Retina (tissue), 1 donor: ENCODE measurements at regions not wholly inside any gene's neighbourhood (a gene's known extent, or its start where the extent isn't known, plus 50 kb on each side); places are given as distances from the start of the nearest gene placed in this dataset.
"Not testable (repeated sequence)": the region's sequence is repeated elsewhere in the genome, so short reads cannot be mapped to it uniquely, and the experiment has no call there.

ENCODE experiments used
- DNase-seq: peaks from one replicate; pipeline ENCODE4 v3.0.0-alpha.2; 2016

DNA sequence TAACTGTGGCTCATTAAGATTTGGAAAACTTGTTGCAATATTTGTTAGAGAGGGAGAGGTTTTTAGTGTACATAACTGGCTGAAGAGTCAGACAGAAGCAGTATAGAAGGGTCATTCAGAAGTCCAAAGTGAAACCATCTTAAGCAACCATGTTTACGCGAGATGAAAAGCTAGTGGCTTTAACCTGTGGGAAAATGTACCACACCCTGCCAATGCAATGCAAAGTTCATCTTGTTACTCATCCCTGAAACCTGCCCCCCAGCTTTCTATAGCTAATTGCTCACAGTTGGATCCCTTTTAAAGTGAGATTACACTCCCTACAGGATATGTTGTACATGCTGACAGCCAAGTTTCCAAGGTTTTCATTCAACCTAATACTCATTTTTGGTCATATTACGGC lies 96.7 kb upstream of the RAPGEF2 start:
- no peak for DNase-seq

DNA sequence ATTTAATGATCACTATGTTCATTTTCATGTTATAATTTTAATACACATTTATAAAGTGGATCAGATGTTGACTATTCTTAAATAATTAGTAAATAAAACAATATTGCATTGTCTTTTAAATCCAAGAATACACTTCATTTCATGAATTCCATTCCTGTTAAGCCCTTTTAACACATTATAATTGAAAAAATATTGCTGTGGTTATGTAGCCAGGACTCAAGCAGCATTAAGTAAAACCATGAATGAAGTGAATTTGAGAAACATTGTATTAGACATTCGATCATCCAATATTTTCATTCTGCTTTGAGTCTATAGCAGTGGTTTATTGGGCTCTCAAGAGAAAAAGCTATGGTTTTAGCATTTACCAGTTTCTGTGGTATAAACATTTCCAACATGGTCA lies 94.2 kb upstream of the RAPGEF2 start:
- no peak for DNase-seq

DNA sequence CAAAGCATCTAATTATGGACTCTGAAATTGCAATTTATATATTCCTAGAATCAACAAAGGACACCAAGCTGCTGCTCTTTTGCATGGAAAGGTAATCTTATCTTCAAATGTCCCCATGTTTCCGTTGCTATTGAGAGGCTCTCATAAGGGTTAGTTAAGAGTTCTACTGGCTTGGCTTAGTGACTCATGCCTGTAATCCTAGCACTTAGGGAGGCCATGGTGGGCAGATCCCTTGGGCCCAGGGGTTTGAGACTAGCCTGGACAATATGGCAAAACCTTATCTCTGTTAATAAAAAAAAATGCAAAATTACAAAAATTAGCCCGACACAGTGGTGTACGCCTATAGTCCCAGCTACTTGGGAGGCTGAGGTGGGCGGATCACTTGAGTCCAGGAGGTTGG lies 93.4 kb upstream of the RAPGEF2 start:
- no peak for DNase-seq

DNA sequence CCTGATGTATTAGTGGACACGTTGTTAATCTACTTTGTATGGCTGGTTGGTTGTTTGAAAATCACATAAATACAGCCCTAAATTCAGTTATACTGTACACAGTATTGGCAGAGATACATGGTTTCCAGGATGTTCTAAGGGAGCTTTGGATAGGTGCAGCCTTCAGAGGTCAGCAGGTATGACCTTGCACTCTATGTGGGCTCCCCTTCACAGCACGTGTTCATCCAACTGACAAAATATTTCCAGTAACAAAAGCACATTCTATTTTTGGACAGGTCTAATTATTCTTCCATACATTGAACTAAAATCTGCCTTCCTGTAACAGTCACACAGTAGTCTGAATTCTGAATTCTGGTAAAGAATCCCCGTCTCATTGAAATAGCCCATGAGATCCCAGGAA lies 92.8 kb upstream of the RAPGEF2 start:
- DNase-seq = no peak

DNA sequence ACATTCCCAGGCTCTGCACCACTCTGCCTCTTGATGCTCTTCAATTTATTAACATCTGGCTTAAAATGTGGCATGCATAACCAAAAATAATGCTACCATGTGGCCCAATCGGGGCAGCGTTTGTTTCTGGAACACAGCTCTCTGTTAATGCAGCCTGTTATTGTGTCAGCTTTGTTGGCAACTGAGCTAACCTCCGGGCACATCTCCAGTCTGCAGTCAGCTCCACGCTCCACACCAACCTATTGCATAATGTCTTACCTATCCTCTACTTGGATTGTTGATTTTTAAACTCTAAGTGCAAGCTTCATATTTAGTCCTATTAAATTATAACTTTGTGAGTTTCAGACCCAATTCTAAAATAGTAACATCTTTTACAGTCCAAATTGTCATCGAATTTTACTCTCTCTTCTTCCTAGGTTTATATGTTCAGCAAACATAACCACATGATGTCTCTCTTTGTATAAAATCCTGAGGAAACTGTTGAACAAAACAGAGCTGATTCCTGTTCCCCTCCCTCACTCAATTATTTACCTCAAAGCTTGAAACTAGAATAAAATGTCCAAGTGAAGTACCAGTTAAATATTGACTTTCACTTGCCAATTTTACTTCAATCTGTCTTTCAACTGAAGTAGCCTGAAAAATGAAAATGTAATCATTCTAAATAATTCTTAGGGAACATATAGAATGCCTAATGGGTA lies 92.2 kb upstream of the RAPGEF2 start:
- no peak for DNase-seq

DNA sequence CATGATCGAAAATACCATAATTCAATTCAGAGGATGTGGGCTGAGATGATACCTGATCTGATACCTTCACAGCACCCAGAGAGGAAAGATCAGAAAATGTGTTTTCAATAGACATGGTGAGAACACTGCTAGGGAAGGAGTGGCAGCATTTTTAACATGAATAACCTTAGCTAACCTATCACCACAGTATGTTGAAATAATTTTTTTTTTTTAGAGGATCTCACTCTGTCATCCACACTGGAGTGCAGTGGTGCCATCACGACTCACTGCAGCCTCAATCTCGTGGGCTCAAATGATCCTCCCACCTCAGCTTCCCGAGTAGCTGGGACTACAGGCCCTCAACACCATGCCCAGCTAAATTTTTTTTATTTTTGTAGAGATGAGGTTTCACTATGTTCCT lies 90.5 kb upstream of the RAPGEF2 start:
- no peak for DNase-seq

DNA sequence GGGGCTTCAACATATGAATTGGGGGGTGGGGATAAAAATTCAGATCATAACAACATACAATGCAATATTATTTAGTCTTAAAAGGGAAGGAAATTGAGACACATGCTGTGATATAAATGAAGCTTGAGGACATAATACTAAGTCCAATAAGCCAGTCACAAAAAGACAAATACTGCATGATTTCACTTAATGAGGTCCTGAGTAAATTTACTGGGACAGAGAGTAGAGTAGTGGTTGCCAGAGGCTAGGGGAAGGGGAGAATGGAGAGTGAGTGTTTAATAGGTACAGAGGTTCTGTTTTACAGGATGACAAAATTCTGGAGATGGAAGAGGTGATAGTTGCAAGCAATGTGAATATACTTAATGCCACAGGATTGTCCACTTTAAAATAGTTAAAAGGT lies 89.2 kb upstream of the RAPGEF2 start:
- no peak for DNase-seq

DNA sequence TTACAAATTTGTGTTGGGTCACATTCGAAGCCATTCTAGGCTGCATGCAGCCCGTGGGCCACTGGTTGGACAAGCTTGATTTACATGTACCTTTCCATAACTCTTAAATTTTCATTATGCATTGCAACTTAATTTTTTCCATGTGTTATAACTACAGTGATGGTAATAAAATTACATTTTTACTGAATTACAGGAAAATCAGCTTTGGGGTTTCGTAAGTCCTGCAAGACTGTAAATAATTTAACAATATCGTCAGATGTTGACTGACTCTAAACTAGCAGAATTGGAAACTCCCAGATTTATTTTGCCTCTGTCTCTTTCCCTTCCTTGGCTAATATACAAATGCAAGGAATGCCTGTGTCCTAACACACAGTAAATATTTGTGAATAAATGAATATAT lies 88.0 kb upstream of the RAPGEF2 start:
- DNase-seq = no peak

DNA sequence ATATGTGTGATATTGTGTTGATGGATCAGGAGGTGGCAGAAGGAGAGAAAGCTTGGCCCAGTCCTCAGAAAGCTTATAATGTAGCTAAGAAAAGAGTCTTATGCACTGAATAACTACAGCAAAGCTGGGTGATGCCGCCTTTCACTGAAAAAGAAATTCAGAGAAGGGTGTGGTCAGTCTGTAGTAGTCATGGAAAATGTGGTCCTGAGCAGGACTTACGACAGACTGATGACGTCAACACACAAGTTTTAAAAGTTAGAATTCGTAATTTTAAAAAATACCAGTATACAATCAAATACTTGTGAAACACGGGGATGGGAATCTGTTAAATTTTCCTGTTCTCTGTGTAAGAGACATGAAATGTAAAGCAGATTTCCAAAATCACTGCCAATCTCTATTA lies 87.0 kb upstream of the RAPGEF2 start:
- no peak for DNase-seq

DNA sequence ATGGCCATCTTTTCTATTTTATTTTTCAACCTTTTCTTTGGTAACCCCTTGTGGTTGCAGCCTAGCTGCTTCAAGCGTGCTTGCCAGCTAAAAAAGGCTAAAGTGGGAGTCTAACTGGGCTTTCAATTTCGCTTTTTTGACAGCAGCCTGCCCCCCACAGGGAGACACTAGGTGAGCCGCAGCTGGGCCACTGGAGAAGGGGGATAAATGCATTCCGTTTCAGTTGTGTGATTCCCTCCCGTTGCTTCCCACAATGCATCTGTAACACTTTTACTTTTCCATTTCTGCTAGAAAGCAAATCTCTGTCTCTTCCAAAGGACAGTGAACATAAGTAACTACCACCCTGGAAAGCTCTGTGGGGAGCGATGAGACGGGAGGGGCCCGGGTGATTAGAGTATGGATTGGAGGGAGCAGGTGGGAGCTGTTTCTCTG lies 86.3 kb upstream of the RAPGEF2 start:
- DNase-seq = peak; percentile 58

DNA sequence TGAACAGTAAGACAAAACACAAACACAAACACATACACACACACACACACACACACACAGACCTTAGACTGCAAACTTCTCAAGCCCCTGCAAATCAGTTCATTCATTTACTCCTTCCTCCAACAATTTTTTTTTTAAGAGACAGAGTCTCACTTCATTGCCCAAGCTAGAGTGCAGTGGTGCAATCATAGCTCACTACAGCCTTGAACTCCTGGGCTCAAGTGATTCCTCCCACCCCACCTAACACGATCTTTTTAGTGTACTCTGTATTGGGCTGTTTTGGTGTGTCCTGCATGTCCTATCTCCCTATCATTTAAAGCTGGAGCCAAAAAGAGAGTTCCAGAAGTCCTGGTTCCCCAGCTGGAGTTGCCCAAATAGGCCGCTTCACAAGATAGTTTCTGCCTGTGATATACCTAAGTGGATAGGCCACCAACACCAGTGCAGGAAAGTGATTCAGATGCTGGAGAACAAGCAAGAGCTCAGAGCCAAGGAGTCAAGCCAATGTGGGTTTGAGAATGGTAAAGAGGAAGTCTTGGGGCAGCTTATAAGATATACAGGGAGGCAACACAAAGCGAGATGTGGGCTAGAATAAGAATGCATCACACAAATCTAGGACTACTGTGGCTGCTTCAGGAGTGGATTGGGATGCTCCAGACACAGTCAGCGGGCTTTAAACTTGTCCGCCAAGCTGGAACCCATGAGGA lies 85.4 kb upstream of the RAPGEF2 start:
- no peak for DNase-seq

DNA sequence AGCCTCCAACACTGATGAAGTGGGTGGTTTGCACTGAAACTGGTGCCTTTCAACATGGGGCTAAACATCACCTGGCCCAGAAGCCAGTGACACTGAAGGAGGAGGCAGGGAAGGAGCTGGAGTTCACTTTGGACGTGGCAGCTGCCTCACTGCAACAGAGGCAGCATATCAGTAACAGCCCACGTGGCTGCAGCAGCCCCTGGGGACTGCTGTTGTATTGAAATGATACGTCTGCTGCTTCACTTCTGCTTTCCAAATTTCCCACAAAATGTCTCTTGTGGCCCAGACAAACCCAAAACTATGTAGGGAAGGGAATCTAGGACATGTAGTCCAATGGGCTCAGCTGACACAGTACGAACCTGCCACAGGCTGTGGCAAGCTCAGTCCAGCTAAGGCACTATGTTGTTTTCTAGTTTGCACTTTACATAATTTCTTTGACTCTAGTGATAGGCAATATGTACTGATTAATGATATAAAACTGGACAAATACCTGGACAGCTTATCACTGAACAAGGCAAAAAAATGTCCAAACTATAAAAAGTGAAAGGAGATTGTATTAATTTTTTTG lies 84.7 kb upstream of the RAPGEF2 start:
- no peak for DNase-seq

DNA sequence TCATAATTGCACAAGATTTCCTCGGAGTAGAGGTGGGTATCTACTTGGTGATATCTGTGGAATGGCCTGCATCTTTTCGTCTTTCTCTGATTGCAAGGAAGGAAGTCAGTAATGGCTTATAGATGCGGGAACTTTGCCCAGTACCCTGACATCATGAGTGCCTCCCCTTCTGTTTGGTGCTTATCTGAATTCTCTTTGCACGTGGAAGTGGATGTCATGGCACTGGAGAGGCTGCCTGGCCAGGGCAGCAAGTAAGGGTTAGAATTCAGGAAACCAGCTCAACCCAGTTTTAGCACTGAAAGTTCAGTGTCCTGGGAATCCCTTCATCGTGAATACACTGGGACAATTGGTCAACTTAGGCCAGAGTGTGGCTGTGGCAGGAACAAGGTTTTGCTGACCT lies 83.5 kb upstream of the RAPGEF2 start:
- DNase-seq = no peak

DNA sequence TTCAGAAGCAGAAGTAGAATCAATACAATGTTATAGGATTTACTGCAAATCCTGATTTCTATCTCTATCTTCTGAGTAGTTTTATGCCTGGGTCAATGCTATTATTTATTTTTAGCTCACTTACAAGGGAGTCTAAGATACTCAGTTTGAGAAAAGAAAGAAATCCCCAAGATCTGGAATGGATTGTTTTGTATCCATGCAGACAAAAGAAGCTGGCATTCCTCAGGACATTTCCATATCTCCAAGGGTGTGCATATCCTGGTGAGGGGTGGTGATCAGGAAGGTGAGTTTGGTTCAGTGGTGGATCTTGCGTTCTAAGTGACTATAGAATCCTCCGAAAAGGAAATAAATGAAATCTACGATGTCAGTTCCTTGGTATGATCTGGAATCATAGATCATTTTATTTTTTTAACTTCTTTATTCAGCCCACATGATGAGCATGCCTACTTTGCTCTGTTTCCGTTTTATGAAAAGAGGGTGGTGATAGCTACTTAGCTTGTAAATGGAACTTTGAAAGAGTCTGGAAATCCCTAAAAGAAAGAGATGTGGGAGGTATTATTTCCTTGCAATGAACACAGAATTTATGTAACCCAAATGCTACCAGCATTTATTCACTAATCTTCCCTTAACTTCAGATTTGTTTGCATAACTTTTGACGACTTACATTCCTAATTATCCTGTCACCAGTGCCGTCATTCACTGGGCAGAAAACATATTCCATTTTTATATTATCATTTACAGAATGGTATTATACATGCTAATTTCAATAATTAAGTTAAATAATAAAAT lies 81.1 kb upstream of the RAPGEF2 start:
- DNase-seq = no peak

DNA sequence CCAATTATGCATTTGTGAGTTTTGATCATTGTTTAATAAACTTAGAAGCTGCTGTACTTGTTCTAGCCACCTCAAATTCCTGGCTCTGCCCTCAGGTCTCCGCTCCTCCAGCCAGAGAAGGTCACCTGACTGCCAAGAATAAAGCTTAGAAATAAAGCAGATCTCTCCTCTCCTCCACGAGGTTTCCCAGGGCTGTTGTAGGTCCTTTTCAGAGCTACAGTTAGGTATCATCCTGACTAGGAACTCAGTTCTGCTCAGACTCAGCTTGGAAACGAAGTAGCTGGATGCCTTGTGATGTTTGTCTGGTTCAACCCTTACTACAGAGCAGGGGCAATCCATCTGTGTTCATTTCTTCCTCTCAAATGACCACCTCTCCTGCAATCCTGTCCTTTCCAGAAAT lies 79.1 kb upstream of the RAPGEF2 start:
- DNase-seq = no peak

DNA sequence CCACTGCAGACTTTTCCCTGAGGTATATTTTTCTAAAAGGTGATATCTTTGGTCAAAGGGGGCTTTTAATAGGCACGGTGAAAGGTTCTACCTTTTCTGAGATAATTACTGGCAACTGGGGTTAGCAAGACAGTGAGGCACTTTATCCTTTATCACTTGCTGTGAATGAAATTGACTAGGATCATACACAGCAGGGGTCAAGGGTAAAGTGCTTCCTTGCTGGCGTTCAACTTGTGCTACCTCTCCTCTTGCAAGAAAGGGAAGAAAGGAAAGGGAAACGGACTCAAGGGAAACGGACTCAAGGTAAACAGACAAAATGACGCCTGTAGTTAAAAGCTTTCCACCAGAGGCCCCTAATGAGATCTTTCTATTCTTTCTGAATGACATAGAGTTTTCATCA lies 78.6 kb upstream of the RAPGEF2 start:
- DNase-seq = no peak

DNA sequence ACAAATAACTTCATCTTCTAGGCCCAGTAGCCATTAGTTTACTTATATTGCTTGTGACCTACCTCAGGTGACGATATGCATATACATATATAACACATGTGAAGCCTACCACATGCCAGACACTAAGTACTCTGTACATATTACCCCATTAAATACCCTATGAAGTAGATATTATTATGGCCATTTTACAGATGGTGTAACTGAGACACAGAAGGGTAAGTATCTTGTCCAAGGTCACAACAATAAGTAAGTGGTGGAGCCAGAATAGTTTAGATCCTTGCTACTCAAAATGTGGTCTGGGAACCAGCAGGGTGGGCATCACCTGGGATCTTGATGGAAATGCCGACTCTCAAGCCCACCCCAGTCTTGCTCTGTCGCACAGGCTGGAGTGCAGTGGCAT lies 78.1 kb upstream of the RAPGEF2 start:
- DNase-seq = no peak

DNA sequence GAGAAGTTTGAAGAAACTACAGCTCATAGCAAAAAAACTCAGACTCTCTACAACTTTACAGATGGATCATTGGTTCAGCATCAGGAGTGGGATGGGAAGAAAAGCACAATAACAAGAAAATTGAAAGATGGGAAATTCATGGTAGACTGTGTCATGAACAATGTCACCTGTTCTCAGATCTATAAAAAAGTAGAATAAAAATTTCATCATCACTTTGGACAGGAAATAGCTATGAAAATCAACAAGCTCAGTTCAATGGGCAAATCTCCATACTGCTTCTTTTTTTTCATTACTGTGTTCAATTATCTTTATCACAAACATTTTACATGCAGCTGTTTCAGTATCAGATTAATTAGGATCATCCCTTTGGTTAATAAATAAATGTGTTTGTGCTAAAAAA lies 76.5 kb upstream of the RAPGEF2 start:
- no peak for DNase-seq

DNA sequence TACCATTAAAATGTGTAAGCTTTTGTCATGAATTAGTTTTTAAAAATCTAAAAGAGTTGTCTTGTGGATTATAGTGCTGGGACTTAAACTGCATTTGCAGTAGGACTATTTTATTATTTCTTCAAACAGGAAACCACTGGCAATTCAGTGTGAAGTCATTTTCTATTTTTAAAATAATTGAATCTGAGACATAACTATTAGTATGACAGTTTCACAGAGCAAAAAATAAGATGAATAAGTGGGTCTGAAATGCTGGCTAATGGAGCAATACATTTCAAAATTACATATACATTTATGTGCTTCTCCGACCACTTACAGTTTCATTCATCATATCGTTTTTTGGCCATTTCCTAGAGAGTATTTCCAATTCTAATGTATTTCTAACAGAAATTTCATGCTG lies 75.3 kb upstream of the RAPGEF2 start:
- DNase-seq = no peak

DNA sequence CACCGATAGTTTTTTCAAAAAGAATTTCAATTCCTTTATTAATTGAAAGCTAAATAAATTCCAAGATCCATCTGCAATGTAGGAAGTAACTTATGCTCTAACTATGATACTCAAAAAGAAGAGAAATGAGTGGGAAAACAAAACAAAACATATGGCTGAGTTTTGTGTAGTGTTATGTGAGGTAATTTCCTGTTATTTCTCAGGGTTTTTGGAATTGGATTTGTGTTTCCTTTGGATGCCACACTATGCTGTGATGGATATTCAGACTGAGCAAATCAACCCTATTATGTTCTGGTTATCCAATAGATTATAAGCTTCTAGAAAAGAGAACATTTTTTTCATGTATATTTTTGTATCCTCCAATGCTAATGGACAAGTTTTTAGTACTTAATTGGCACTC lies 73.4 kb upstream of the RAPGEF2 start:
- DNase-seq = no peak

DNA sequence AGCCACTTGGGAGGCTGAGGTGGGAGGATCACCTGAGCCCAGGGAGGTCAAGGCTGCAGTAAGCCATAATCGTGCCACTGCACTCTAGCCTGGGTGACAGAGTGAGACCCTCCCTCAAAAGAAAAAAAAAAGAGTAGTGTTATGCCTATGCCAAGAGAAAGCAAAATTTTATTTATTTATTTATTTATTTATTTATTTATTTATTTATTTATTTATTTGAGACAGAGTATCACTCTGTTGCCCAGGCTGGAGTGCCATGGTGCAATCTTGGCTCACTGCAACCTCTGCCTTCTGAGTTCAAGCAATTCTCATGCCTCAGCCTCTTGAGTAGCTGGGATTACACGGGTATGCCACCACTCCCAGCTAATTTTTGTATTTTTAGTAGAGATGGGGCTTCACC lies 72.6 kb upstream of the RAPGEF2 start:
- not testable (repeated sequence) for DNase-seq

DNA sequence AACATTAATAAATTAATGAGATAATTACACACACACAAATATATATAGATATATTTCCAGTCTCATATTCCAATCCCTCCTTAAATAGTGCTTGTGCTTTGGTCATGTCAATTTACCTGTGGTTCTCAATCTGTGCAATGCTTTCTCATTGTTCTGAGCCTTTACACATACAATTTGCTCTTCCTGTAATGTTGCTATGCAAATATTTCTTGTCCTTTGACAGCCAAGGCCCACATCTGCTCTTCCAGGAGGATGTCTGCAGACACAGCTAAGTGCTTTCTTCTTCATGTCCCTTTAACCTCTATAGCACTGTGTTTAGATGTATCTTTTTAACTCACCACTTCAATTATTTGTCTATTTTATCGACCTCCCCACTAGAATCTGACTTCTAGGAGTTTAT lies 67.3 kb upstream of the RAPGEF2 start:
- no peak for DNase-seq

DNA sequence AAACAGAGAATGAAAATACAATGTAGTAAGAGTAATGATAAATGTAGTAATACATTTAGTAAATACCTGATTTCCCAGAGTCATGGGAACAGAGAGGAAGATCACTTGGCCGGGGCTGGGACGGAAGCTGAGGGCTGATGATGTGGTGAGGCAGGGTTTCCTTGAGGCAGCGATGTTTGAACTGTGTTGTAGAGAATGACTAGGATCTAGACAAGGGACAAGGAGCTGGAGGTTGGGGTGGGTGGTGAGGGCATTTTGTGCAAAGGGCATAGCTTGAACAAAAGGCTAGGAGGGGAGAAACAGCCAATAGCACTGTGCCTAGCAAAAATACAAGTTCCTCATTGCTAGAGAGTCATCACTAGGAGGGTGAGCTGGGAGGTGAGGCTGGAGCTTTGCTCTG lies 64.3 kb upstream of the RAPGEF2 start:
- no peak for DNase-seq
